Fibroblast of mammary gland (primary cell): ENCODE measurements at regions not wholly inside any gene's neighbourhood (a gene's known extent, or its start where the extent isn't known, plus 50 kb on each side); places are given as distances from the start of the nearest gene placed in this dataset.

Experiments
- DNase-seq: peaks from one replicate; pipeline ENCODE4 v3.0.0-alpha.2; 2010; ENCODE audit warnings: low read depth
- H3K4me3 ChIP-seq: 2 replicates; pipeline ENCODE4 v1.5.1; 2011; ENCODE audit warnings: low read depth, mild to moderate bottlenecking, low read length, moderate library complexity; ENCODE audit not compliant: control insufficient read depth
- CTCF ChIP-seq: conservative IDR thresholded peaks from 2 replicates; pipeline ENCODE4 v1.5.1; 2011; ENCODE audit warnings: low read depth, low read length, inconsistent platforms; ENCODE audit not compliant: control insufficient read depth, insufficient read depth

- no peak for TF ChIP-seq CTCF
- DNase-seq = no peak
Observed at GRCh38 chr20:18974660-18975059, 161.1 kb downstream of the SCP2D1 start.

GRCh38 chr20:18977441-18977840 lies 163.9 kb downstream of the SCP2D1 start:
- H3K4me3 ChIP-seq = no peak overlapping the region
- TF ChIP-seq CTCF = no peak
- DNase-seq = no peak

More at GRCh38 chr20:18974660-18975059, 161.1 kb downstream of the SCP2D1 start:
- H3K4me3 ChIP-seq = no peak overlapping the region

- DNase-seq = no peak
- no peak overlapping the region for H3K4me3 ChIP-seq
- no peak for TF ChIP-seq CTCF
Observed at GRCh38 chr20:18978311-18978710, 164.7 kb downstream of the SCP2D1 start.

- no peak for DNase-seq
- H3K4me3 ChIP-seq = no peak overlapping the region
- no peak for TF ChIP-seq CTCF
Observed at GRCh38 chr20:18979132-18979531, 165.5 kb downstream of the SCP2D1 start.

GRCh38 chr20:18981962-18982539 lies 168.5 kb downstream of the SCP2D1 start:
- TF ChIP-seq CTCF = no peak
- no peak for DNase-seq
- H3K4me3 ChIP-seq = no peak overlapping the region

- DNase-seq = no peak
- H3K4me3 ChIP-seq = no peak overlapping the region
- no peak for TF ChIP-seq CTCF
Observed at GRCh38 chr20:18983796-18984195, 170.2 kb downstream of the SCP2D1 start.
